MM.1S (cell line): ENCODE measurements at regions not wholly inside any gene's neighbourhood (a gene's known extent, or its start where the extent isn't known, plus 50 kb on each side); places are given as distances from the start of the nearest gene placed in this dataset.

ENCODE experiments used
- DNase-seq: peaks from one replicate; pipeline ENCODE4 v3.0.0-alpha.2; 2015
- H2AFZ ChIP-seq: fragments of 300-600 bp; sonication (generic); 2 replicates; pipeline ENCODE4 v1.6.0; 2016; ENCODE audit warnings: antibody characterized with exemption, low read length
- H3F3A ChIP-seq: fragments of 300-600 bp; sonication (generic); 2 replicates; pipeline ENCODE4 v1.6.1; 2016; ENCODE audit warnings: mild to moderate bottlenecking, antibody characterized with exemption, low read length, moderate library complexity, mixed read lengths; ENCODE audit not compliant: insufficient read depth
- H3K27ac ChIP-seq: fragments of 300-600 bp; sonication (generic); 2 replicates; pipeline ENCODE4 v1.5.1; 2016; ENCODE audit warnings: mild to moderate bottlenecking, low read length
- H3K27me3 ChIP-seq: fragments of 300-600 bp; sonication (generic); replicated peaks from 2 replicates; pipeline ENCODE4 v1.6.0; 2016; ENCODE audit warnings: low read length; ENCODE audit not compliant: insufficient read depth
- H3K36me3 ChIP-seq: fragments of 300-600 bp; sonication (generic); replicated peaks from 2 replicates; pipeline ENCODE4 v1.6.1; 2016; ENCODE audit warnings: mild to moderate bottlenecking, low read length, mixed read lengths; ENCODE audit not compliant: insufficient read depth
- H3K4me1 ChIP-seq: fragments of 300-600 bp; sonication (generic); 2 replicates; pipeline ENCODE4 v1.6.1; 2016; ENCODE audit warnings: low read length, mixed read lengths
- H3K4me2 ChIP-seq: fragments of 300-600 bp; sonication (generic); 2 replicates; pipeline ENCODE4 v1.6.0; 2016; ENCODE audit warnings: low read depth, low read length
- H3K4me3 ChIP-seq: fragments of 300-600 bp; sonication (generic); 2 replicates; pipeline ENCODE4 v1.5.1; 2016; ENCODE audit warnings: low read length, mixed read lengths
- H3K79me2 ChIP-seq: fragments of 300-600 bp; sonication (generic); 2 replicates; pipeline ENCODE4 v1.6.1; 2016; ENCODE audit warnings: mixed run types, low read length, mixed read lengths
- H3K9ac ChIP-seq: fragments of 300-600 bp; sonication (generic); 2 replicates; pipeline ENCODE4 v1.6.1; 2016; ENCODE audit warnings: low read length, mixed read lengths
- H3K9me2 ChIP-seq: fragments of 300-600 bp; sonication (generic); replicated peaks from 2 replicates; pipeline ENCODE4 v1.6.1; 2016; ENCODE audit warnings: mild to moderate bottlenecking, low read length, mixed read lengths; ENCODE audit not compliant: insufficient read depth
- H3K9me3 ChIP-seq: fragments of 300-600 bp; sonication (generic); replicated peaks from 2 replicates; pipeline ENCODE4 v1.6.1; 2016; ENCODE audit warnings: mild to moderate bottlenecking, low read length, mixed read lengths; ENCODE audit not compliant: insufficient read depth
- H4K20me1 ChIP-seq: fragments of 300-600 bp; sonication (generic); 2 replicates; pipeline ENCODE4 v1.6.1; 2016; ENCODE audit warnings: mild to moderate bottlenecking, low read length, moderate library complexity, mixed read lengths; ENCODE audit not compliant: insufficient read depth
- EZH2 ChIP-seq: fragments of 300-600 bp; sonication (generic); optimal IDR thresholded peaks from 2 replicates; pipeline ENCODE3; 2017; ENCODE audit warnings: low read depth, mild to moderate bottlenecking, antibody characterized with exemption, low read length, mixed read lengths
- EZH2phosphoT487 ChIP-seq: fragments of 300-600 bp; sonication (generic); IDR thresholded peaks from 2 replicates; pipeline ENCODE4 v1.6.1; 2018; ENCODE audit warnings: antibody characterized with exemption, low read length
- TF ChIP-seq, protein P1 (sequence below): fragments of 300-600 bp; sonication (generic); IDR thresholded peaks from 2 replicates; pipeline ENCODE4 v1.5.1; 2016; ENCODE audit warnings: antibody characterized with exemption, low read length, mixed read lengths

DNA sequence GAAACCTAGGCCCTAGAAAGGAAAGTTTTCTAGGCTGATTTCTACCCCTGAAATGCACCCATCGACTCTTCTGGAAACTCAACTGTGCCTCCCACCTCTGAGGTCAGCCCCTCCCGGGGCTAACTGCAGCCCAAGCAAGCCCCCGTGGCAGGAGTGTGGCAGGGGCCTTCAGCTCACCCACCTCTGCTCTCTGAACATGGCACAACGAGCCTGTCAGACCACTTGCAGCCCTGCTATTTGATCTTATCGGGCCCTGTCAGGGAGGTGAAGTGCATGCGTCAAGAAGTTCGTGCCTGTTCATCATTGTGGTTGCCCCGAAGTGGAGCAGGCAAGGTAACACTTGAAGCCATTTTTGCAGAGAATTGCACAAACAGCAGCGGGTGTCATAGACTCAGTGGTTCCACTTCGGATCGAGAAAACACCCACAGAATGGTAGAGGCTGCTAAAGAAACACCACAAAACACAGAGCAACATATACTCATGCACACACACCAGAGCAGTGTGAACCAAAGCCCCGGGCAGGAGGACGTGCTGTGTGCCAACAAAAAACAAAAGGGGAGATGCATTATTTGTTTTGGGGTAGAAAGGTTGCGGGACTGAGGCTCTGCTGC, 262.7 kb downstream of the ETS1 start:
- no peak overlapping the region for H3K9ac ChIP-seq
- H3K27me3 ChIP-seq: no peaks in the 10 kb centered on the region
- DNase-seq: no peak
- H3F3A ChIP-seq: no peaks in the 10 kb centered on the region
- H3K27ac ChIP-seq: no peak overlapping the region
- H3K4me3 ChIP-seq: no peak overlapping the region
- no peaks in the 10 kb centered on the region for H3K36me3 ChIP-seq
- no peak for TF ChIP-seq EZH2phosphoT487
- TF ChIP-seq EZH2: no peak
- TF ChIP-seq, protein P1, sequence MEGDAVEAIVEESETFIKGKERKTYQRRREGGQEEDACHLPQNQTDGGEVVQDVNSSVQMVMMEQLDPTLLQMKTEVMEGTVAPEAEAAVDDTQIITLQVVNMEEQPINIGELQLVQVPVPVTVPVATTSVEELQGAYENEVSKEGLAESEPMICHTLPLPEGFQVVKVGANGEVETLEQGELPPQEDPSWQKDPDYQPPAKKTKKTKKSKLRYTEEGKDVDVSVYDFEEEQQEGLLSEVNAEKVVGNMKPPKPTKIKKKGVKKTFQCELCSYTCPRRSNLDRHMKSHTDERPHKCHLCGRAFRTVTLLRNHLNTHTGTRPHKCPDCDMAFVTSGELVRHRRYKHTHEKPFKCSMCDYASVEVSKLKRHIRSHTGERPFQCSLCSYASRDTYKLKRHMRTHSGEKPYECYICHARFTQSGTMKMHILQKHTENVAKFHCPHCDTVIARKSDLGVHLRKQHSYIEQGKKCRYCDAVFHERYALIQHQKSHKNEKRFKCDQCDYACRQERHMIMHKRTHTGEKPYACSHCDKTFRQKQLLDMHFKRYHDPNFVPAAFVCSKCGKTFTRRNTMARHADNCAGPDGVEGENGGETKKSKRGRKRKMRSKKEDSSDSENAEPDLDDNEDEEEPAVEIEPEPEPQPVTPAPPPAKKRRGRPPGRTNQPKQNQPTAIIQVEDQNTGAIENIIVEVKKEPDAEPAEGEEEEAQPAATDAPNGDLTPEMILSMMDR: no peak
- no peak overlapping the region for H2AFZ ChIP-seq
- H3K9me3 ChIP-seq: no peaks in the 10 kb centered on the region
- H3K4me2 ChIP-seq: no peak overlapping the region
- H3K4me1 ChIP-seq: no peaks in the 10 kb centered on the region
- H4K20me1 ChIP-seq: no peaks in the 10 kb centered on the region
- no peaks in the 10 kb centered on the region for H3K79me2 ChIP-seq
- H3K9me2 ChIP-seq: no peaks in the 10 kb centered on the region

DNA sequence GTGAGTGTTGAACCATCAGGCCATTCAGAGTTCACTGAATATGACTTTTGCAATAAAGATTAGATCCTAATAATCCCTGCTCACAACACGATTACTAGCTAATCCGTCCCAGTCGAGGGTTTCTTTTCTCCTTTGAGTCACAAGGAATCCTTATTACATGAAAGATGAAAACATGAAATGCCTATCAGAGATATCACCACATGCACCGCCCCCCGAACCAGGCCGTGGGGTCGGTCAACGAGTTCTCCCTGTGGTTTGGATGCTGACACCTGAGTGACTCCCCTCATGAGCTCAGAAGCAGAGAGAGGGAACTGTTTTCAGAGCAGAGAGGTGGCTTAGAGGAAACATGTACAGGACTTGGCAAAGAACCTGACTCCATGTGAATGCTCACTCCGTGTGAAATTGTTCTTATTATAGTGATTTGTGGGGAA, 263.3 kb downstream of the ETS1 start:
- H3K9ac ChIP-seq: no peak overlapping the region
- no peaks in the 10 kb centered on the region for H3K9me3 ChIP-seq
- H3F3A ChIP-seq: no peaks in the 10 kb centered on the region
- DNase-seq: no peak
- H3K9me2 ChIP-seq: no peaks in the 10 kb centered on the region
- no peaks in the 10 kb centered on the region for H3K79me2 ChIP-seq
- no peak overlapping the region for H2AFZ ChIP-seq
- H3K36me3 ChIP-seq: no peaks in the 10 kb centered on the region
- TF ChIP-seq EZH2: no peak
- TF ChIP-seq EZH2phosphoT487: no peak
- TF ChIP-seq, protein P1: no peak
- H3K27ac ChIP-seq: no peak overlapping the region
- no peaks in the 10 kb centered on the region for H4K20me1 ChIP-seq
- H3K27me3 ChIP-seq: no peaks in the 10 kb centered on the region
- H3K4me1 ChIP-seq: no peaks in the 10 kb centered on the region
- H3K4me3 ChIP-seq: no peak overlapping the region
- no peak overlapping the region for H3K4me2 ChIP-seq

DNA sequence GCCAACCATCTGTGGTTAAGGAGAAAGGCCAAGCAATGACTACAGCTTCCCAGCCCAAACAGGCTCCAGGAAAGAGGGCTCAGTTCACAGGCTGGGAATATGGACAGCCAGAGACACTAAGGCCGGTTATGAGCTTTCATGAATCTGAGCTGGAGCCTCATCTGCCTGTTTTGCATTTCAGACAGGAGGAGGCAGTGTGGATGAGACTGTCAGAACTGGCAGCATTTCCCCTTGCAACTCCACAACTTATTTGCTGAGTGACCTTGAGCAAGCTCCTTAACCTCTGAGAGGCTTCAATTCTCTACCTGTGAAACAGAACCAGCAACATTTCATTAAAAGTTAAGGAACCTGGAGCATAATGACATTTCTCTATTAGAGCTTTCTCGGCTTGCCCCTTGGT, 264.0 kb downstream of the ETS1 start:
- H3K9me3 ChIP-seq: no peaks in the 10 kb centered on the region
- H3K4me1 ChIP-seq: no peaks in the 10 kb centered on the region
- no peaks in the 10 kb centered on the region for H3K79me2 ChIP-seq
- H3K36me3 ChIP-seq: no peaks in the 10 kb centered on the region
- no peaks in the 10 kb centered on the region for H3F3A ChIP-seq
- no peak overlapping the region for H3K4me3 ChIP-seq
- no peaks in the 10 kb centered on the region for H3K27me3 ChIP-seq
- H3K4me2 ChIP-seq: no peak overlapping the region
- H3K9me2 ChIP-seq: no peaks in the 10 kb centered on the region
- H3K9ac ChIP-seq: no peak overlapping the region
- H4K20me1 ChIP-seq: no peaks in the 10 kb centered on the region
- no peak overlapping the region for H3K27ac ChIP-seq
- no peak overlapping the region for H2AFZ ChIP-seq
- DNase-seq: peak; percentile 31
- TF ChIP-seq, protein P1: peak; percentile 44
- no peak for TF ChIP-seq EZH2
